SK-N-SH (cell line): ENCODE measurements at regions not wholly inside any gene's neighbourhood (a gene's known extent, or its start where the extent isn't known, plus 50 kb on each side); places are given as distances from the start of the nearest gene placed in this dataset.

Source experiments
- CTCF ChIP-seq: fragments of 200-600 bp; sonication (generic); IDR thresholded peaks from 2 replicates; pipeline ENCODE4 v1.6.1; 2017; ENCODE audit warnings: antibody characterized with exemption, mild to moderate bottlenecking, moderate library complexity
- EP300 ChIP-seq, 2 experiments: IDR thresholded peaks; 2 replicates each; pipeline versions ENCODE4 v1.4.0 to v1.6.1; 2012; ENCODE audit warnings: borderline replicate concordance in 1 of 2, low read depth in 1 of 2, low read length in 1 of 2
- EZH2phosphoT487 ChIP-seq: fragments of 200-600 bp; sonication (generic); IDR thresholded peaks from 2 replicates; pipeline ENCODE4 v1.6.1; 2017; ENCODE audit warnings: low read depth, mixed run types, mild to moderate bottlenecking, antibody characterized with exemption, moderate library complexity, borderline replicate concordance
- POLR2AphosphoS5 ChIP-seq: IDR thresholded peaks from 2 replicates; pipeline ENCODE4 v1.6.1; 2012; ENCODE audit warnings: low read depth, low read length

DNA sequence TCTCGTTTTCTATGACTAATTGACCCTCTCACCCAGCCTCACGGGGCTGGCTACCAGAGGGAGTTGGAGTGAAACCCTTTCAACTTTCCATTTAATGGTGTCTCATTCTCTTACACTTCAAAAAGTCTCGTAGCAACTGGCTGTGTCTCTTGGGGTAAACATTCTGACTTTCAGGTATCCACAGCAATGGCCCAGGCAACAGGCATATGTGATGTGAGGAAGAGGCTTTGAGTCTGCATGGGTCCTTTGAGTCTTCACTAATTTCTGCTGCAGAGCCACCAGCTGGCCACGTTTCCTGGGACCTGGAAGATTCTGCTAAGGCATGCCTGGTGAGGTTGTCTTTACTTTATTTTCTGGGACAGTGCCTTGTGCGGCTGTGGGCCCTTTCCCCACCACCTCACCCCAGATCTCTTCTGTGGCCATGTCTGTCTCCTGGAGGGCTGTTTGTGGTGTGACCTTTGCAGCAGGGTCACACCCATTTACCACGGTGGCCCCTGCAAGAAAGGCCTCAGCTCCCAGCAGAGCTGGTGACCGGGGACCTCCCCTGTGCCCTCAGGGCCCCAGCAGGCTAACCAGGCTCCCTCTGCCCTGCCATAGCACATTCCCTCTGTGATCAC lies 112.5 kb upstream of the FRG1 start:
- TF ChIP-seq CTCF (no peak), EP300 (IDR thresholded peaks at IDR 0.05; ENCODE audit: borderline replicate concordance in 1 of 2, low read depth in 1 of 2, low read length in 1 of 2) (no peak), EZH2phosphoT487 (no peak), POLR2AphosphoS5 (no peak)
